Keratinocyte (primary cell): ENCODE measurements at regions not wholly inside any gene's neighbourhood (a gene's known extent, or its start where the extent isn't known, plus 50 kb on each side); places are given as distances from the start of the nearest gene placed in this dataset.

ENCODE experiments used
- DNase-seq: peaks from one replicate; pipeline ENCODE4 v3.0.0-alpha.2; 2011; ENCODE audit warnings: low read depth, missing footprints, low spot score
- FAIRE-seq: peaks from 2 replicates; lab custom pipeline; 2011; peaks lifted over from hg19 to GRCh38; lab: Jason Lieb, UNC
- H2AFZ ChIP-seq: 2 replicates; pipeline ENCODE4 v1.6.0; 2012; ENCODE audit warnings: low read length, control low read depth, inconsistent platforms; ENCODE audit not compliant: control insufficient read depth
- H3K27ac ChIP-seq: 2 replicates; pipeline ENCODE4 v1.5.1; 2011; ENCODE audit warnings: low read length; ENCODE audit not compliant: control insufficient read depth, insufficient read depth
- H3K27me3 ChIP-seq: 3 replicates; pipeline ENCODE4 v1.6.0; 2011; ENCODE audit warnings: low read length; ENCODE audit not compliant: control insufficient read depth, insufficient read depth; ENCODE audit errors: extremely low read depth
- H3K36me3 ChIP-seq, 2 experiments: 2 replicates in 1 of 2; 3 replicates in 1 of 2; pipeline ENCODE4 v1.5.1; 2011; ENCODE audit warnings: low read length in 2 of 2, mild to moderate bottlenecking in 1 of 2; ENCODE audit not compliant: control insufficient read depth in 2 of 2, insufficient read depth in 2 of 2; ENCODE audit errors: extremely low read depth in 1 of 2
- H3K4me1 ChIP-seq: 3 replicates; pipeline ENCODE4 v1.5.1; 2011; ENCODE audit warnings: low read length; ENCODE audit not compliant: control insufficient read depth, insufficient read depth; ENCODE audit errors: extremely low read depth
- H3K4me2 ChIP-seq: 3 replicates; pipeline ENCODE4 v1.6.0; 2011; ENCODE audit warnings: low read depth, low read length; ENCODE audit not compliant: control insufficient read depth, insufficient read depth; ENCODE audit errors: extremely low read depth
- H3K4me3 ChIP-seq, 3 experiments: fragments of 200-600 bp in 1 of 3; sonication (generic) in 1 of 3; 2 replicates in 2 of 3; 3 replicates in 1 of 3; pipeline ENCODE4 v1.5.1; 2011 to 2016; ENCODE audit warnings: low read length in 3 of 3, mild to moderate bottlenecking in 3 of 3, control low read depth in 2 of 3, inconsistent platforms in 1 of 3, low read depth in 1 of 3, mixed read lengths in 1 of 3, mixed run types in 1 of 3, moderate library complexity in 1 of 3; ENCODE audit not compliant: control insufficient read depth in 2 of 3, insufficient read depth in 2 of 3; ENCODE audit errors: extremely low read depth in 1 of 3
- H3K79me2 ChIP-seq: 2 replicates; pipeline ENCODE4 v1.6.0; 2012; ENCODE audit warnings: low read length; ENCODE audit not compliant: control insufficient read depth, insufficient read depth
- H3K9ac ChIP-seq: 3 replicates; pipeline ENCODE4 v1.6.0; 2011; ENCODE audit warnings: low read length; ENCODE audit not compliant: control insufficient read depth, insufficient read depth; ENCODE audit errors: extremely low read depth
- H3K9me1 ChIP-seq: 3 replicates; pipeline ENCODE4 v1.6.0; 2011; ENCODE audit warnings: low read length; ENCODE audit not compliant: control insufficient read depth, insufficient read depth; ENCODE audit errors: extremely low read depth
- H3K9me3 ChIP-seq: 2 replicates; pipeline ENCODE4 v1.5.1; 2012; ENCODE audit warnings: low read depth, low read length; ENCODE audit not compliant: control insufficient read depth
- H4K20me1 ChIP-seq: 3 replicates; pipeline ENCODE4 v1.6.0; 2011; ENCODE audit warnings: low read length; ENCODE audit not compliant: control insufficient read depth, insufficient read depth; ENCODE audit errors: extremely low read depth
- EZH2 ChIP-seq: IDR thresholded peaks from one replicate; pipeline ENCODE4 v1.6.1; 2012; ENCODE audit warnings: inconsistent platforms, mild to moderate bottlenecking, low read length, moderate library complexity
- dilution Hi-C: fragments of 300-500 bp; cut with MboI; formaldehyde crosslinking; loops from one replicate; pipeline ENCODE4 v1.7.0; 2020; ENCODE audit warnings: low sequenced_read_pairs; ENCODE audit not compliant: extremely low pct_ligation_motif_present
- TF ChIP-seq, protein P1 (sequence below), 3 experiments: IDR thresholded peaks in 1 of 3; conservative IDR thresholded peaks in 1 of 3; optimal IDR thresholded peaks in 1 of 3; 2 replicates in 2 of 3; 3 replicates in 1 of 3; pipeline versions ENCODE3 to v1.5.1; 2011; ENCODE audit warnings: low read length in 3 of 3, mild to moderate bottlenecking in 3 of 3, moderate library complexity in 2 of 3, control low read depth in 1 of 3, inconsistent platforms in 1 of 3; ENCODE audit not compliant: insufficient read depth in 2 of 3; ENCODE audit errors: extremely low read depth in 1 of 3

DNA sequence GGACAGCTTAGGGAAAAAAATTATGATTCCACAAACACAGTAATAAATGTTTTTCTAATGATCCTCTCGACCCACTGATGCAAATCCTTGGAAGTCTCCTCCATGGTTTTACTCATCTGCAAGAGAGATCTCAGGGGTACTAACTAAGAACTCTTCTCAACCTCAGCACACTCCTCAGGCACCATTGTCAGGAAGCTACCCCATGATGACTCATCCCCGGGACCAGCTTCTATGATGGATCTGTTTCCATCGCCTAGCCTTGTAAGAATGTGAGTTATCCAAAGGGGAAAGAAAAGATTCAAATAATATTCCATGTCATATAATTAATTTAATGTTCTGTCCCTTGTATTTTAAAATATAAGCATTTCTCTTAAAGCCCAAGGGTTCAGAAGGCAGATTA lies 816.1 kb upstream of the IGFBP7 start:
- Histone ChIP-seq H3K79me2 (no peaks in the 10 kb centered on the region), H3K36me3 (no peaks in the 10 kb centered on the region), H3K9me1 (no peaks in the 10 kb centered on the region), H3K27ac (no peak overlapping the region), H3K9me3 (no peaks in the 10 kb centered on the region), H3K4me1 (no peaks in the 10 kb centered on the region), H3K4me2 (no peak overlapping the region), H2AFZ (no peak overlapping the region), H3K27me3 (no peaks in the 10 kb centered on the region), H4K20me1 (no peaks in the 10 kb centered on the region), H3K9ac (no peak overlapping the region), H3K4me3 (no peak overlapping the region)
- no peak for FAIRE-seq
- dilution Hi-C loops: no loop called here
- TF ChIP-seq, protein P1, sequence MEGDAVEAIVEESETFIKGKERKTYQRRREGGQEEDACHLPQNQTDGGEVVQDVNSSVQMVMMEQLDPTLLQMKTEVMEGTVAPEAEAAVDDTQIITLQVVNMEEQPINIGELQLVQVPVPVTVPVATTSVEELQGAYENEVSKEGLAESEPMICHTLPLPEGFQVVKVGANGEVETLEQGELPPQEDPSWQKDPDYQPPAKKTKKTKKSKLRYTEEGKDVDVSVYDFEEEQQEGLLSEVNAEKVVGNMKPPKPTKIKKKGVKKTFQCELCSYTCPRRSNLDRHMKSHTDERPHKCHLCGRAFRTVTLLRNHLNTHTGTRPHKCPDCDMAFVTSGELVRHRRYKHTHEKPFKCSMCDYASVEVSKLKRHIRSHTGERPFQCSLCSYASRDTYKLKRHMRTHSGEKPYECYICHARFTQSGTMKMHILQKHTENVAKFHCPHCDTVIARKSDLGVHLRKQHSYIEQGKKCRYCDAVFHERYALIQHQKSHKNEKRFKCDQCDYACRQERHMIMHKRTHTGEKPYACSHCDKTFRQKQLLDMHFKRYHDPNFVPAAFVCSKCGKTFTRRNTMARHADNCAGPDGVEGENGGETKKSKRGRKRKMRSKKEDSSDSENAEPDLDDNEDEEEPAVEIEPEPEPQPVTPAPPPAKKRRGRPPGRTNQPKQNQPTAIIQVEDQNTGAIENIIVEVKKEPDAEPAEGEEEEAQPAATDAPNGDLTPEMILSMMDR (optimal IDR thresholded peaks at IDR 0.05 in 1 of 3, IDR thresholded peaks at IDR 0.05 in 1 of 3, conservative IDR thresholded peaks at IDR 0.05 in 1 of 3; ENCODE audit: extremely low read depth in 1 of 3, insufficient read depth in 2 of 3, low read length in 3 of 3): no peak
- no peak for TF ChIP-seq EZH2
- no peak for DNase-seq

GRCh38 chr4:57924951-57925350 lies 814.8 kb upstream of the IGFBP7 start:
- H3K9ac ChIP-seq: no peak overlapping the region
- DNase-seq (no peak), FAIRE-seq (no peak)
- no peaks in the 10 kb centered on the region for H3K36me3 ChIP-seq
- TF ChIP-seq, protein P1 (optimal IDR thresholded peaks at IDR 0.05 in 1 of 3, IDR thresholded peaks at IDR 0.05 in 1 of 3, conservative IDR thresholded peaks at IDR 0.05 in 1 of 3; ENCODE audit: extremely low read depth in 1 of 3, insufficient read depth in 2 of 3, low read length in 3 of 3): no peak
- TF ChIP-seq EZH2: no peak
- no peaks in the 10 kb centered on the region for H3K9me1 ChIP-seq
- H3K4me2 ChIP-seq: no peak overlapping the region
- H3K79me2 ChIP-seq: no peaks in the 10 kb centered on the region
- no peaks in the 10 kb centered on the region for H4K20me1 ChIP-seq
- no peaks in the 10 kb centered on the region for H3K9me3 ChIP-seq
- no peaks in the 10 kb centered on the region for H3K27me3 ChIP-seq
- no peak overlapping the region for H3K4me3 ChIP-seq
- H3K4me1 ChIP-seq: no peaks in the 10 kb centered on the region
- dilution Hi-C loops: no loop called here
- no peak overlapping the region for H2AFZ ChIP-seq
- H3K27ac ChIP-seq: no peak overlapping the region
